Endothelial cell of umbilical vein (primary cell): ENCODE measurements at regions not wholly inside any gene's neighbourhood (a gene's known extent, or its start where the extent isn't known, plus 50 kb on each side); places are given as distances from the start of the nearest gene placed in this dataset.

ENCODE experiments used
- BruUV-seq: library from RNA; stranded (reverse); fragments of 400-500 nt; replicated peaks from 2 replicates; lab custom pipeline; 2021; lab: Mats Ljungman, UMichigan
- CTCF ChIA-PET: fragments of 300-600, 350-600 bp; sonication (Branson Sonifier 250); formaldehyde crosslinking; loops from one replicate; lab custom pipeline; 2021; ENCODE audit warnings: antibody characterized with exemption, inconsistent platforms; lab: Charles Lee
- POLR2A ChIA-PET: fragments of 300-600, 350-600 bp; sonication (Branson Sonifier 250); formaldehyde crosslinking; loops from one replicate; lab custom pipeline; 2021; ENCODE audit warnings: antibody characterized with exemption, inconsistent platforms; lab: Charles Lee
- DNase-seq: peaks from one replicate; pipeline ENCODE4 v3.0.0-alpha.2; 2011; ENCODE audit warnings: low read depth, low spot score
- FAIRE-seq: peaks from 2 replicates; lab custom pipeline; 2011; peaks lifted over from hg19 to GRCh38; lab: Jason Lieb, UNC
- H2AFZ ChIP-seq: 2 replicates; pipeline ENCODE4 v1.6.0; 2012; ENCODE audit warnings: low read depth, low read length, control low read depth, inconsistent platforms
- H3K27ac ChIP-seq: 2 replicates; pipeline ENCODE4 v1.5.1; 2011; ENCODE audit warnings: low read depth, mild to moderate bottlenecking, control low read depth, low read length, moderate library complexity; ENCODE audit not compliant: insufficient read depth
- H3K27me3 ChIP-seq, 2 experiments: 2 replicates each; pipeline versions ENCODE4 v1.6.0 to v1.6.1; 2011; ENCODE audit warnings: low read length in 2 of 2, mixed read lengths in 1 of 2; ENCODE audit not compliant: control insufficient read depth in 2 of 2, insufficient read depth in 2 of 2
- H3K36me3 ChIP-seq, 2 experiments: 2 replicates in 1 of 2; 3 replicates in 1 of 2; pipeline ENCODE4 v1.5.1; 2011; ENCODE audit warnings: low read length in 2 of 2, mild to moderate bottlenecking in 1 of 2, moderate library complexity in 1 of 2; ENCODE audit not compliant: control insufficient read depth in 2 of 2, insufficient read depth in 2 of 2; ENCODE audit errors: extremely low read depth in 1 of 2
- H3K4me1 ChIP-seq: 3 replicates; pipeline ENCODE4 v1.5.1; 2011; ENCODE audit warnings: mild to moderate bottlenecking, low read length; ENCODE audit not compliant: control insufficient read depth, insufficient read depth; ENCODE audit errors: extremely low read depth
- H3K4me2 ChIP-seq: 2 replicates; pipeline ENCODE4 v1.6.1; 2011; ENCODE audit warnings: low read length, control low read depth, mixed read lengths; ENCODE audit not compliant: insufficient read depth
- H3K4me3 ChIP-seq, 3 experiments: fragments of 200-600 bp in 1 of 3; sonication (generic), shearing (Covaris generic) in 1 of 3; replicated peaks in 1 of 3; 2 replicates each; pipeline ENCODE4 v1.5.1; 2011 to 2016; ENCODE audit warnings: control low read depth in 3 of 3, low read length in 3 of 3, mild to moderate bottlenecking in 2 of 3, inconsistent platforms in 1 of 3, low read depth in 1 of 3, moderate library complexity in 1 of 3; ENCODE audit not compliant: insufficient read depth in 1 of 3
- H3K79me2 ChIP-seq: 2 replicates; pipeline ENCODE4 v1.6.0; 2012; ENCODE audit warnings: low read length, inconsistent platforms; ENCODE audit not compliant: control insufficient read depth, insufficient read depth
- H3K9ac ChIP-seq: replicated peaks from 2 replicates; pipeline ENCODE3; 2011; ENCODE audit warnings: low read length, control low read depth; ENCODE audit not compliant: insufficient read depth; ENCODE audit errors: extremely low read depth
- H3K9me1 ChIP-seq: replicated peaks from 3 replicates; pipeline ENCODE4 v1.6.0; 2011; ENCODE audit warnings: mild to moderate bottlenecking, low read length; ENCODE audit not compliant: control insufficient read depth, insufficient read depth; ENCODE audit errors: extremely low read depth
- H3K9me3 ChIP-seq: replicated peaks from 2 replicates; pipeline ENCODE4 v1.5.1; 2012; ENCODE audit warnings: low read length, inconsistent platforms; ENCODE audit not compliant: control insufficient read depth, insufficient read depth
- H4K20me1 ChIP-seq: replicated peaks from 2 replicates; pipeline ENCODE3; 2011; ENCODE audit warnings: mild to moderate bottlenecking, low read length; ENCODE audit not compliant: control insufficient read depth, insufficient read depth; ENCODE audit errors: extremely low read depth
- CTCF ChIP-seq, 2 donors: IDR thresholded peaks; 1 replicate in 1 of 2; 2 replicates in 1 of 2; pipeline ENCODE4 v1.5.1; 2011; ENCODE audit warnings: low read length in 2 of 2, mild to moderate bottlenecking in 2 of 2, moderate library complexity in 2 of 2, control low read depth in 1 of 2, inconsistent platforms in 1 of 2, low read depth in 1 of 2; ENCODE audit not compliant: insufficient read depth in 1 of 2; ENCODE audit errors: extremely low read depth in 1 of 2
- EZH2 ChIP-seq: IDR thresholded peaks from 2 replicates; pipeline ENCODE4 v1.6.1; 2012; ENCODE audit warnings: borderline replicate concordance, low read depth, mild to moderate bottlenecking, moderate library complexity, low read length, inconsistent platforms; ENCODE audit not compliant: severe bottlenecking
- FOS ChIP-seq: IDR thresholded peaks from 2 replicates; pipeline ENCODE4 v1.6.1; 2011; ENCODE audit warnings: mild to moderate bottlenecking, low read length, moderate library complexity, borderline replicate concordance; ENCODE audit not compliant: insufficient read depth
- GATA2 ChIP-seq: IDR thresholded peaks from 2 replicates; pipeline ENCODE4 v1.7.0; 2011; ENCODE audit warnings: low read depth, mild to moderate bottlenecking, moderate library complexity, mixed read lengths, low read length; ENCODE audit not compliant: insufficient read length, insufficient read depth
- JUN ChIP-seq: IDR thresholded peaks from 2 replicates; pipeline ENCODE4 v1.6.1; 2011; ENCODE audit warnings: borderline replicate concordance, low read depth; ENCODE audit not compliant: insufficient read length, insufficient read depth
- MAX ChIP-seq: IDR thresholded peaks from 2 replicates; pipeline ENCODE4 v1.6.1; 2011; ENCODE audit not compliant: insufficient read depth, insufficient read length
- MYC ChIP-seq: IDR thresholded peaks from one replicate; pipeline ENCODE4 v1.6.1; 2011; ENCODE audit warnings: mild to moderate bottlenecking, low read depth, low read length
- POLR2A ChIP-seq: IDR thresholded peaks from 2 replicates; pipeline ENCODE4 v1.6.1; 2012; ENCODE audit warnings: low read depth, mild to moderate bottlenecking, control low read depth, low read length
- POLR2AphosphoS5 ChIP-seq: IDR thresholded peaks from 2 replicates; pipeline ENCODE4 v1.6.1; 2012; ENCODE audit warnings: low read depth, mild to moderate bottlenecking, control low read depth, low read length, moderate library complexity; ENCODE audit not compliant: insufficient read depth
- dilution Hi-C: fragments of 300-500 bp; cut with MboI; formaldehyde crosslinking; loops from one replicate; pipeline ENCODE4 v1.15.0; 2019; ENCODE audit warnings: low sequenced_read_pairs; ENCODE audit not compliant: extremely low pct_ligation_motif_present
- intact Hi-C: fragments of 100-400 bp; cut with micrococcal nuclease; formaldehyde crosslinking; loops from one replicate; pipeline ENCODE4 v1.10.0; 2022

GRCh38 chr1:199669916-199670315 is 357.6 kb upstream of the NR5A2 start:
- Histone ChIP-seq H3K36me3 (no peaks in the 10 kb centered on the region), H3K4me2 (no peak overlapping the region), H4K20me1 (no peaks in the 10 kb centered on the region), H3K27ac (no peak overlapping the region), H3K9me3 (no peaks in the 10 kb centered on the region), H3K4me1 (no peaks in the 10 kb centered on the region), H3K9ac (no peak overlapping the region), H3K79me2 (no peaks in the 10 kb centered on the region), H3K9me1 (no peaks in the 10 kb centered on the region), H3K27me3 (no peaks in the 10 kb centered on the region), H3K4me3 (no peak overlapping the region), H2AFZ (no peak overlapping the region)
- dilution Hi-C loops = no loop called here
- intact Hi-C loops = no loop called here
- DNase-seq (no peak), FAIRE-seq (no peak)
- no peak for TF ChIP-seq MAX
- TF ChIP-seq CTCF (IDR thresholded peaks at IDR 0.05; ENCODE audit: extremely low read depth in 1 of 2, insufficient read depth in 1 of 2, low read depth in 1 of 2, low read length in 2 of 2) = no peak
- no peak for TF ChIP-seq EZH2
- no peak for TF ChIP-seq JUN
- TF ChIP-seq MYC = no peak
- no peak for TF ChIP-seq POLR2A
- no peak for TF ChIP-seq GATA2
- TF ChIP-seq POLR2AphosphoS5 = no peak
- no peak for TF ChIP-seq FOS
- ChIA-PET POLR2A (no interaction called here), CTCF (no interaction called here)
- BruUV-seq = no TSS peak
